ENCODE measurements at regions not wholly inside any gene's neighbourhood (a gene's known extent, or its start where the extent isn't known, plus 50 kb on each side); places are given as distances from the start of the nearest gene placed in this dataset.
A peak's percentile ranks its signal among the peaks of the same experiment; 100 is the strongest.

DNA sequence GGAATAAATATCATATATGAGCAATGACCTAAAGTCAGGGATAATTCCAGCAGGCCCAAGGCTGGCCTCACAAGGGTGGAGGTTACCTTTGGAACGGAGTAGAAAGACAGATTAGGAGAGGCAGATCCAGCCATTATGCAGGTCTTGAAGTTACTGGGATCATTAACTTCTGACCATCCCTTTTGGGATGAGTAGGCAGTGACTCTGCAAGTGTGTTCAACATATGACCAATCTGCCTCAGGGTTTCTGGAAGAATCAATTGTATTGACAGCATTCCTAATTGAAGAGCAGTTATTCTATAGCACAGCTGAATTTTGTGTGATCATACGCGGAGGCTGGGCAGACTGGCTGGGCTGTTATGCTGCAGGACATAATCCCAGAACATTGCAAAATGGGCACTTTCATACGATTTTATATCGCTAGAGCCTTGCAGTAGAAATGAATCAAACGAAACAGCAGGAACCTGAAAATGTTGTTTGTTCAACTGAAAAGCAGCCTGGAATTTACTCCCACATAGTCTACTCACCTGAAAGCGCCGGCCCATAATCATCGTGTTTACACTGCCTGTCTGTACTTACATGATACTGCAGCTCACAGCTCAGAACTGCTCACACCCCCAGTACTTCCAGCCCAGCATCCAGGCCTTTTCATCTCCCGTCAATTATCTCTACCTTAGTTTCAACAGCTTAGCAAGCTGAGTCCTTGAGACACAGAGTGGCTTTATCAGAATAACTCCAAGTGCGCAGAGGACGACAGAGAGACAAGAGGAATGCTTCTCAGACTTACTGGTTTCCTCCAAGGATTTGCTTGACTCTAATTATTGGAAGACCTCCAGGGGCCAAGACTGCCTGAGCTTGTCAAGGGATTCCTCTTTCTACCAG, 556.1 kb downstream of the EFNB2 start:
- no peak for DNase-seq (ENCODE audit: low read depth)

DNA sequence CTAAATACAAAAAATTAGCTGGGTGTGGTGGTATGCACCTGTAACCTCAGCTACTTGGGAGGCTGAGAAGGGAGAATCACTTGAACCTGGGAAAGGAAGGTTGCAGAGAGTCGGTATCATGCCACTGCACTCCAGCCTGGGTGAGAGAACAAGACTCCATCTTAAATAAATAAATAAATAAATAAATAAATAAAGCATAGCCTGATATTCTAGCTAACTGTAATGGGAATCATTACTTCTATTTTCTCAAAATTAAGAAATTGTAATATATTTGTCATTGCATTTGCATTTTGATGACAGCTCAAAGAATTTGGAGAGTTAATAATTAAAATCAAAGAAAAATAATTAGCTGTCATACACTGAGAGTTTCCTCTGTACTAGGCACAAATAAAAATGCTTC, 561.1 kb downstream of the EFNB2 start:
- DNase-seq (ENCODE audit: low read depth), result no peak

DNA sequence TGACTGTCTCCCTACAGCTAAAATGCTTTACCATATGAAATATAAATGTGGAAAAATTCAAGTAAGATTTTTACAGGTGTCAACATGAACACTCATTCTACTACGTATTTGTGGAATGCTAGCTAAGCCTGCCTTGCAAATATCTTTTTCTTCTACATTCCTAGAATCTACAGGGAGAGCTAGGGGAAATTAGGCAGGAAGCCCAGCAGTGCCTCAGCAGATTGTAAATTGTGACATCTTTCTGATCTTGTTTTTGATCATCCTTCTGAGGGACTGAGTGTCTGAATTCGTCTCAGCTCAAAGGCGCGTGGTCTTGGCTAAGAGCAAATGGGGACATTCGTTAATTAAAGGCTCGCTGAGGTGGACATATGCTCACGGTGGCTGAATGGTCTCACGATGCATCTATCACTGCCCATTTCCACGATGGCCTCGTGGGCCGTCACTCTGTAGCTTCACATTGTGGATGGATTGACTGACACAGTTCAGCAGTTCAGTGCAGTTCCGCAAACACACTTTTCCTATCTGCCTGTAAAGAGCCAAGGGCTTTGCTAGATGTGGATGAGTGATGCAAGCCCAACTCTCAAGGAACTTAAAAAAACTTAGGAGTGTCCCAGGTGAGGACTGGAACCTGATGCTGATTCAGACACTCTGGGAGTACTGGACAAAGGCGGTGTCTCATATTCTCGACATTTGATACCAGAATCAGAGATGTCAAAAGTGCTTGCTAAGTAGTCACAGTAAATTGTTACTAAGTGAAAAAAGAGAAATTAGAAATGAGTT, 562.5 kb downstream of the EFNB2 start:
- no peak for DNase-seq (ENCODE audit: low read depth)

DNA sequence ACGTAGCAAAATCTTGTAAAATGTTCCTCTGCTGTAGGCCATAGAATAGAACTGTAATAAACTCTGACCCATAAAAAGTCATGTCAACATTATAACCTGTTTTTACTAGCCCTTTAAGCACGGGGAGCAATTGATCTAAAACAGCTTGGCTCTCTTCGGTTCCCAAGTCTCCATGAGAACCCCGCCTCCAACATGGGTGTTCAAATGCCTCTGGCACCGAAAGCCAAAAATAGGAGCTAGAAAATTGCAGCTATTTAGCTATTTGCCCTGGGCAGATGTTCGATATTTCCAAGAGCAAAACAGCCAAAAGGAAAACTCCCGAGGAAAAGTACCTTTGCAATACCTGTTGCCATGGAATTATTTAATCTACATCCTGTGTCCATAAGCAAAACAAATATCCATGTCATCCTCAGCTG, 563.1 kb downstream of the EFNB2 start:
- DNase-seq (ENCODE audit: low read depth), result no peak

DNA sequence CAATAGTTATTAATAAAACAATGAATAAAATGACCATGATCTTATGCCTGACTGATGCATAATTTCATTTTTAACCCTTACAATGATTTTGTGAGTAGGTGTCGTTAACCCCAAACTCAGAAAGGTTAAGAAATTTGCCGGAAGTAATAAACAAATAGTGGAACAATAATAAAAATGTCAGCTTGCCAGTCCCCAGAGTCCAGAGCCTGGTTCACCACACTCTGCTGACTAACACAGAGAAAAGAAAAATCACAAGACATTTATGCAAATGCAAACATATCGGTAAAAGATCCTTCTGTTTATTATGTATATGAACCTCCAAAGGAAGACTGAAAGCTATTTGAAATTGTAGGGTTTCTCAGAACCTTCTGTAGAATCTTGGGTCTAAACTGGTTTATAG, 563.7 kb downstream of the EFNB2 start:
- DNase-seq (ENCODE audit: low read depth), result no peak

DNA sequence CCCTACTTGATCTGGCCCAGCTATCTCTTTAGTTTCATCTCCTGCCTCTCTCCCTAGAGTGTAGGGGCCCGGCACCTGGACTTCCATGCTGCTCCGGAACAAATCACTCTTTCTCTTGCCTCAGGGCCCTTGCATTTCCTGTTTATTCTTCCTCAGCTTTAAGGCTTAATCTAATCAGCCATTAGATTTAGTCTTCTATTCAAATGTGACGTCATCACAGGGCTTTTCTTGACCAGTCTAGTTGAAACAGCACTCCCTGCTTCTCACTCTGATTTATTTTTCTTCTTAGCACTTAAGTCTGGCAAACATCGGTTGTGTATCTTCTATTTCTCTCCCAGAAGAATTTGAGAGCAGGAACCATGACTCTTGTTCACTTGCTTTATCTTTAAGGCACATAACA, 564.1 kb downstream of the EFNB2 start:
- DNase-seq (ENCODE audit: low read depth), result no peak

DNA sequence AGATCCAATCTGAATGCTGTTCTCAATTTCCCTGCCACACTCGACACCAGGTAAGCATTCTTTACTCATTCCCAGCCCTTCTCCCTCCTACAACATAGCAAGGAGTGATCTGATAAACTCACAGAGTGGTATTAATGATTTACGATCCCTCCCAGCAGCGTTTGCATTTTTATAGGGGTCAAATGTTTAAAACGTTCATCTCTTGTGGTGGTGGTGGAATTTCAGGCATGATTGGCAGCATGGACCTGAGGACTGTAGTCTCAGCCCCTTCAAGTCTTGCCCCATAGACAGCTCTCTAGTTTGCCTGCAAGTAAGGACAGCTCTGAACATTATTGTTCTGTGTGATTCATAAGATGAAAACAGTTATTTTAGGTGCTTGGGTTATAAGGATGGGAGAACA, 565.7 kb downstream of the EFNB2 start:
- DNase-seq (ENCODE audit: low read depth), result peak; percentile 14

DNA sequence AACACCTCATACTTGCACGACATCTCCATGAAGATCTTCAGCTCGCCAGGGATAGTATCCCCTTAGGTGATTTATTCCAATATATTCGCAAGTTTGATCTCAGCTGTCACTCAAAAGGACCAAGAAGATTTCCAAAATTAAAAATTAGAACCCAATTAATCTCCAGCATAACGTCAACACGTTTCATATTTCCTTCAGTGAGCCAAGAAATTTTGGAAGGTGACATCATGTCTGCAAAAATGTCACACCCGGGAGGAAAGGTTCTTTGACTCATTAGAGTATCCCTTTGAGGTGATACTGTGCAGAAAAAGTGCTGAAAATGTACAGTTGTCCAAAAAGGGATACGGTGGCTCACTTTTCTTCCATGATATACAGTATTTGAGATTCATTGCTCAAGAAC, 569.6 kb downstream of the EFNB2 start:
- no peak for DNase-seq (ENCODE audit: low read depth)

DNA sequence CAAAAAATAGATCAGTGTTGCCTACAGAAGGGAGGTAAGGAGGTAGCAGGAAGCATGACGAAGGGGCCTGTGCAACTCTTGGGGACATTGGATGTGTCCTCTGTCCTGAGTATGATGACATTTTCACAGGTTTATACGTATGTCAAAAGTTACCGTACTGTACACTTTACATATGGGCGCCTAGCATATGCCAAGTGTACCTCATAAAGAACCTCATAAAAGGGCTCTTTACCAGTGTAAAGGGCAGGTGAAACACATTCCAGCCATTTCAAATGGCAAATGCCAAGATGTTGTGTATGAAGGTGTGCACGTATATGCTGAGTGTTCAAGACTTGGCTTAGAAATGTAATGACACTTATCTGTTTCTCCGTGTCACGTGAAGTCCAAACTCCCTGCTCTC, 573.4 kb downstream of the EFNB2 start:
- DNase-seq (ENCODE audit: low read depth), result no peak

DNA sequence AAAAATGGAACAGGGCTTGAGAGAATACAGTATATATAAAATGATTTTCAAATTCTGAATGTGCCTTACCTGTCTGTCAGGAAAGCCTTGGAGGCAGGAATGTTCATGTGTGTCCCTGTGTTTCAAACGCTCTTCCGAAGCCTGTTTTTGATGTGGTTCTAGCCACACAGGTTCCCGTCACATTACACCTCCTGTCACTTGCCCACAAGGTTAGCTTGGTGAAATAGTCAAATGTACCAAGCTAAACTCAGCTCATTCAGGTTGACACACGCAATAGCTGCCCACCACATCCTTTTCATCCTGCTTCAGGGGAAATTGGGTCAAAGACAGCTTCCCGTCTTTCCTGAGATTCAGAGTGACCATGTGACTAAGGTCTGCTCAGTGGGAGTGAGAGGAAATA, 574.0 kb downstream of the EFNB2 start:
- DNase-seq (ENCODE audit: low read depth), result no peak

DNA sequence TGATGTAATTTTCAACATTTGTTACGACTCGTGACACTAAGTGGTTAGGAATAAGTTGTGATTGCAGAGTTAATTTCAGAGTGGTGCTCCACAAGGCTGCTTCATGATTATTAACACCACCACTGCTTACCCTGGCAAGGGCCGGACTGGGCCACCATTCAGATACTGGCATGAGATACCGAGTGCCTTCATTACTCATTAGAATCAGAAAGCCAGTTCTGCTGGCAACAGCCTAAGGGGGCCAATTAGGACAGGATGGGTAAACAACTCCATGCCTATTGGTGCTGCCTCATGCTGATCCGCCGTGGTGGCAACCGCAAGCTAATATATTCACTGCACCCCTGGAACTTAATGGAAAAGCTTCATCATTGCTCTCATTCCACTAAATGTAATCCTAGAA, 575.1 kb downstream of the EFNB2 start:
- DNase-seq (ENCODE audit: low read depth), result no peak

DNA sequence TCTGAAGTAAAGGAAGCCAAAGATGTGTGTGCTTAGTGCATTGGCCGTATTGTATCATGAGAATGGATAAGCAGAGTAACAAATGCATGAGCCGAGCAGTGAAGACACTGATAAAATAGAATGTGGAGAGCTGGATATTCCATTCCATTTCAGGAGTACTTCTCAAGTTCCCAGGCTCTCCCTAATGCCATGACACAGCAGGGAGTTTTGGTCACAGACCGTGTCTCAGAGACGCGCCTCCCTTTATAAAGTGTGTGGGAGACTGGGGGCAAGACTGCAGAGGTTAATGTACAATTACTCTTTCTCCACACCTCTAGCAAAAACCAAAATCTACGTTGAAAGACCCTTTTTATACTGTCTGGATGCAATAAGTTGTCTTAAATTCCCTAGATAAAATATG, 575.6 kb downstream of the EFNB2 start:
- DNase-seq (ENCODE audit: low read depth), result no peak

DNA sequence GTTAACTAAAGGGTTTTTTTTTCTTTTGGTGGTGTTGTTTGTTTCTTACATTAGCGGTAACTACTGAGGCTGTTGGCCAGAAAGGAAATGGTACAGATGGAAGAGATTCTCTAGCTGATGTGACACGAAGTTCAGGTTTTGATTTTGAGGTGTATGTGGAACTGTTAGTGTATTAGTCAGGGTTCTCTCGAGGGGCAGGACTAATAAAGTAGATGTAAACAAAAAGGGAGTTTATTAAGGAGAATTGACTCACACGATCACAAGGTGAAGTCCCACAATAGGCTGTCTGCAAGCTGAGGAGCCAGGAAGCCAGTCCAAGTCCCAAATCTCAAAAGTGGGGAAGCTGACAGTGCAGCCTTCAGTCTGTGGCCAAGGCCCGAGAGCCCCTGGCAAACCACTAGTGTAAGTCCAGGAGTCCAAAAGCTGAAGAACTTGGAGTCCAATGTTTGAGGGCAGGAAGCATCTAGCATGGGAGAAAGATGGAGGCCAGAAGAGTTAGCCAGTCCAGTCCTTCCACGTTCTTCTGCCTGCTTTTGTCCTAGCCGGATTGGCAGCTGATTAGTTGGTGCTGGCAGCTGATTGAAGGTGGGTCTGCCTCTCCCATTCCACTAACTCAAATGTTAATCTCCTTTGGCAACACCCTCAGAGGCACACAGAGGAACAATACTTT, 577.6 kb downstream of the EFNB2 start:
- no peak for DNase-seq (ENCODE audit: low read depth)

DNA sequence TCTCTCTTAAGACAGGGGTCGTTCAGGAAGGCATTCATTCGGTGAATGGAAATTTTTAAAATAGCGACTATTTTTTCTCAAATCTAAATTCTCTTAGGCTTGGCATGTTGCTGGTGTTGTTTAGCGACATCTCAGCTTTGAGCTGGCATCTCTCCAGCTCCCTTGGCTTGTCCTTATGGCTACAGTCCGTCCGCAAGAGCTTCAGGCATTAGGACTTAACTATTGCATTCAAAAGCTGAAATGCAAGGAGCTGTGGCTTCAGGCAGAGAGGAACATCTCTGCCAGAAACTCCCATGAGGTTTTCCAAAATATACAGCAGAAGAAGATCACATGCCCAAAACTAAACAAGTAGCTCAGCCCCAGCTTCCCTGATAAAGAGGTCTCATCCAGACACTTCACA, 578.5 kb downstream of the EFNB2 start:
- DNase-seq (ENCODE audit: low read depth), result no peak

DNA sequence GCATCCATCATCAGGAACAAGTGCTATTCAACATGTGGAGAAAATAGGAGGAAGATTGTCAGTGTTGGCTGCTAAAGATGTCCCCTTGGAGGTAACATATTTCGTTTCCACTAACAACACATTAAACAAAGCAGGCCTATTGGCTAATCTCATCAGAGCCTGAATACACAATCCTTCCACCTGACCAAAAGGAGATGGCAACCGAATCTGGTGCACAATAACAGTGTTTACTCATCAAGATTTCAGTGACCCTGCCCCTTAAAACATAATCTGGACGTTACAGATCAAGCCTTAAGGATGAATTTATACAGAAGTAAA, 582.5 kb downstream of the EFNB2 start:
- DNase-seq (ENCODE audit: low read depth), result no peak

DNA sequence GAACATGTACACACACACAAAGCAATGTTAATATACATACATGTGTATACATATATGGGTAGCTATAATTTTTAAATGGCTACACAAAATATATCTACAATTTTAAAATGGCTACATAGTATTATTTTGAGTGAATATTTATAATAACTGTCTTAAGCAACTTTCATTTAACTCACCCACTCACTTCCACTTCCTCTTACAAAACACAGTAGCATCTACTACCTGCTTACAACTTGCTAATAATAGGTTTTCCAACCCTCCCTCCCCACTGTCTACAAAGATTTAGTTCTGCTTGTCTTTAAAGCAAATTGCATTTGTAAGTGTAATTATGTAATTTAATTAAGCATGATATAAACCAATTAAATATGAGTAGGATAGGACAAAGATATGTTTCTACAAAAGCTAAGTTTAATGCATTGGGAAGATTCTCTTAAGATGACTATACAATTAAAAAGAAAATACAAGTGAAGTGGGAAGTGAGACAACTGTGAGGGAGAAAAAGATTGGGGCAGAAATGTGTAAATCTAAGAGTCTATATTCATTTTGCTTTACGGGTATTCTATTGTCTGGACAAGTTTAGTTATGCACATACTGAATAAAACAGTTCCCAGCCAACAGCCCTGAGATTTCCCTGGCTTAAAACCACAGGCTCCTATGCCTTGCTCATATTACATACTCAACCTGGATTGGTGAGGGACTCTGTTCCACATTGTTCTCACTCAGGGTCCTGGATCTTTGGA, 583.1 kb downstream of the EFNB2 start:
- DNase-seq (ENCODE audit: low read depth), result no peak

DNA sequence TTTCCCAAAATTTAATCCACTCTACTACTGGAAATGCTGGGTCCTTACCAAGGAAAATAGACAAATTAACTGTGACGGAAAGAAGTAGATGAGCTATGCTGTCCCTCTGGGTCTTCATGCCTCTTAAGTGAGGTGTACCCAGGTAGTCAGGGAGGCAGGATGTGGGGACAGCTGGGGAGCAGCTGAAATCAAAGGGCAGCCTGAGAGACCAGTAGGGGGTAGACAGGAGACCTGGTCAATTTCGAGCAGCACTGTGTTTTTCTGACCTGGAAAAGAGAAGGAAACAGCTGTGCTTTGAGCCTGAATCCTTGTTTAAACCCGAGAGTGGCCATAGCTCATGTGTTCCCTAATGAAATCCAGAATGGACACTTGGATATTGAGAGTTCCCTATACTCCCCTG, 587.3 kb downstream of the EFNB2 start:
- no peak for DNase-seq (ENCODE audit: low read depth)

DNA sequence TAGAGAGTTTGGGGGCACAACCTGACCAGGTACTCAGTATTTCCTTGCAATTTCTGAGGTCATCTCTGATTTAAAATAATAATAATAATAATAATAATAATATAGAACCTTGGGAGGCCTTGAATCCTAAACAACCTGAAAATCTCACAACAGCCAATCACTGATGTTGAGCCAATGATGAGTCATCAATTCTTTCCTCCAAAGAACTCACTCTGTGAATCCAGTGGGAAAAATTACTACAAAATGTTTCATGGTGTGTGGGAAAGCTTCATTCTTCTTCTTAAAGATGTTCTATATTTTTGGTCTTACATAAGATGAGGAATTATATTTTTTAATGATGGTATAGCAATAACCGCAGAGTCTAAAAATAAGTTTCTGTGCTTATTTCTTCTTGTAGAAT, 594.6 kb downstream of the EFNB2 start:
- no peak for DNase-seq (ENCODE audit: low read depth)

DNA sequence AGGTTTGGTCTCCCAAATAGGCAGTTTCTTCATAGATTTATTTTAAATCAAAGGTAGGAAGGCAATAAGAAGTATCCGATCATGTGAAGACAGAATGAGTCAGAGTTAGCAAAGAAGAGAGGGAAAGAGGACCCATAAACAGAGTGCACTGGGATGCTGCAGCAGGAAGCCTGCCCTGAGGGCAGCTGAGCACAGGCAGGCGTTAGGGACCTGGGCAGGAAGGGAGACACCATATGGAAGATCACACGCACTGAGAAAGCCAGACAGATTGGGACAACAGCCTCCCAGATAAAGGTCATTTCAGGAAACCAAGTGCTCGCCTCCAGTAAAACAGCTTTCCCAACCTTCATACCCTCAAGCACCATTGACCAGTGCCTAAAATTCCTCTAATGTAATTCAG, 598.0 kb downstream of the EFNB2 start:
- DNase-seq (ENCODE audit: low read depth), result no peak

DNA sequence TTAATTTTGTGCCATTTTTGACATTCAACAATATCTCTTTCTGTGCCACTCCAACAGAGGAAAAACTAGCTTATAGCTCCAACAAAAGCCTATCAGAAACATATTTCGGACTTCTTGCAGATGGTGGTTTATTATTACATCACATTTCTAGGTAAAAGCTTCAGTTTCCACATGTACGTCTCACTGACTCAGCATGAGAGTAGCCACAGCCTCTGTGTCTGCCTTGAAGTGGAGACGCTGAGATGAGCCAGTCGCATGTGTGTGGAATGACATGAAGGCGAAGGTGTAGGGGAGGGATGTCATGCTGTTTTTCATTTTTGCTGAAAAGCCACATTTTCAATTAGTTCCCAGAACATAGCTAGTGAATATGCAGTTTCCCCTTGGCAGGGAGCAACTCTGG, 598.6 kb downstream of the EFNB2 start:
- no peak for DNase-seq (ENCODE audit: low read depth)

DNA sequence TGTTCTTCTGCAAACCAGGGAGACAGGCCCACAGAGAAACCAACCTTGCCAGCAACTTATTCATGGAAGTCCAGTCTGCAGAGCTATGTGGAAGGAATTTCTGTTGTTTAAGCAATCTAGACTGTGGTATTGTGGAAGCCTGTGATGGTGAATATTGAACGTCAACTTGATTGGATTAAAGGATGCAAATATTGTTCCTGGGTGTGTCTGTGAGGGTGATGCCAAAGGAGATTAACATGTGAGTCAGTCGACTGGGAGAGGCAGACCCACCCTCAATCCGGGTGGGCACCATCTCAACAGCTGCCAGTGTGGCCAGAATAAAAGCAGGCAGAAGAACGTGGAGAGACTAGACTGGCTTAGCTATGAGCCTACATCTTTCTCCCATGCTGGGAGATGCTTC, 606.0 kb downstream of the EFNB2 start:
- DNase-seq (ENCODE audit: low read depth), result no peak

DNA sequence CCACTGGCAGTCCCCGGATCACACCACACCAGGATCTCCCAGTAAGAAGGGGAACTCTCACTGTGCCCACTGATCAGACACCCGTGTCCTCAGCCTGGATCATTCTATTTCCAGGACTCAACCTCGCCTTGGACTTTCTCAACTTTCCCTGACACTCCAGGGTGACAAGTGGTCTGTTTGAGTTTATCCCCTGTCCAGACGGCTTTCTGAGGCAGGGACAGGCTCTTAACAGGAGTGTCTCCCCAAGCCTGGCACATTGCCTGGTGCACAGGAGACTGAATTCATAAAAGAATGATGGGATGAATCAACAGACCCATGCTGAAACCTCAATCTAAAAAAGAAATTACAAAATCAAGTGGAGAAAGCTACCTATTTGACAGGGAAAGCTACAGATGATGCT, 606.6 kb downstream of the EFNB2 start:
- no peak for DNase-seq (ENCODE audit: low read depth)

DNA sequence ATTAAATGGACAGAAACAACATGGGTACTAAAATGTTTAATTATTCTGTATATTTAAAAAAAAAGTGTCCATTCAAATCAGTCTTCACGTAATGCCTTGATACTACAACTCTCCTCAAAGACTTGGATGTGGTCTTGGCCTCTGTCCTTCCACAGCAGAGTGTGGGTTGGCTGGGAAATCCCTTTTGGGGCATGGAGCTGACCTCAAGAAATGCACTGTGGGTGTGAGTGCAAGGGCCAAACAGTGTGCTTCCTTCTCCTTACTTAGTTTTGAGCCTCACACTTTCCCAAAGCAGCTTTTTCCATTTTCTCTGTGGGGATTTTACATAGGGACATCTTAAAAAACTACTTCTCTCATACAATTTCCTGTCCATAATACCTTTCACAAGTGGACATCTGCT, 607.4 kb downstream of the EFNB2 start:
- no peak for DNase-seq (ENCODE audit: low read depth)
